OCI-LY3 (cell line): ENCODE measurements at regions not wholly inside any gene's neighbourhood (a gene's known extent, or its start where the extent isn't known, plus 50 kb on each side); places are given as distances from the start of the nearest gene placed in this dataset.
A peak's percentile ranks its signal among the peaks of the same experiment; 100 is the strongest.
"Not testable (repeated sequence)": the region's sequence is repeated elsewhere in the genome, so short reads cannot be mapped to it uniquely, and the experiment has no call there.

Experiments used
- H2AFZ ChIP-seq: fragments of 200-600, 300-600 bp; shearing (Covaris generic); 2 replicates; pipeline ENCODE4 v1.6.0; 2014; ENCODE audit warnings: antibody characterized with exemption, low read depth, low read length
- H3K27ac ChIP-seq: fragments of 200-600, 300-600 bp; sonication (generic); 2 replicates; pipeline ENCODE4 v1.5.1; 2014; ENCODE audit warnings: mild to moderate bottlenecking, low read length, moderate library complexity, mixed read lengths
- H3K27me3 ChIP-seq: fragments of 200-600, 300-600 bp; sonication (generic); 2 replicates; pipeline ENCODE4 v1.6.1; 2014; ENCODE audit warnings: low read depth, low read length, mixed read lengths
- H3K36me3 ChIP-seq: fragments of 200-600, 300-600 bp; sonication (generic); replicated peaks from 2 replicates; pipeline ENCODE3; 2014; ENCODE audit warnings: low read depth, low read length, mixed read lengths
- H3K4me1 ChIP-seq: fragments of 300-600, 200-600 bp; sonication (generic); 2 replicates; pipeline ENCODE4 v1.6.1; 2014; ENCODE audit warnings: low read length, mixed read lengths
- H3K4me2 ChIP-seq: fragments of 200-600, 300-600 bp; sonication (generic); 2 replicates; pipeline ENCODE4 v1.6.1; 2014; ENCODE audit warnings: low read length, mixed read lengths
- H3K4me3 ChIP-seq: fragments of 300-600, 200-600 bp; sonication (generic); 2 replicates; pipeline ENCODE4 v1.5.1; 2014; ENCODE audit warnings: antibody characterized with exemption, mild to moderate bottlenecking, low read length, moderate library complexity
- H3K79me2 ChIP-seq: fragments of 300-600, 200-600 bp; shearing (Covaris generic); 2 replicates; pipeline ENCODE4 v1.6.1; 2014; ENCODE audit warnings: mild to moderate bottlenecking, low read length, mixed read lengths
- H3K9ac ChIP-seq: fragments of 300-600, 200-600 bp; shearing (Covaris generic); 2 replicates; pipeline ENCODE4 v1.6.0; 2014; ENCODE audit warnings: mild to moderate bottlenecking, low read length, moderate library complexity
- H3K9me3 ChIP-seq: fragments of 200-600, 300-600 bp; shearing (Covaris generic); 2 replicates; pipeline ENCODE4 v1.6.1; 2014; ENCODE audit warnings: low read length, mixed read lengths; ENCODE audit not compliant: insufficient read depth
- H4K20me1 ChIP-seq: fragments of 200-600, 300-600 bp; sonication (generic); 2 replicates; pipeline ENCODE4 v1.6.1; 2016; ENCODE audit warnings: low read length, mixed read lengths; ENCODE audit not compliant: insufficient read depth
- EZH2phosphoT487 ChIP-seq: fragments of 200-600 bp; shearing (Covaris generic); IDR thresholded peaks from 2 replicates; pipeline ENCODE4 v1.6.1; 2018; ENCODE audit warnings: antibody characterized with exemption, mixed run types, low read depth
- TF ChIP-seq, protein P1 (sequence below): fragments of 200-600, 300-600 bp; sonication (generic); IDR thresholded peaks from 2 replicates; pipeline ENCODE4 v1.5.1; 2014; ENCODE audit warnings: antibody characterized with exemption, low read length, low read depth

GRCh38 chrX:52265713-52266112, 81.0 kb downstream of the MAGED4 start:
- Histone ChIP-seq H3K4me2 (no peak overlapping the region), H3K79me2 (no peaks in the 10 kb centered on the region), H3K27me3 (no peaks in the 10 kb centered on the region), H3K9me3 (no peaks in the 10 kb centered on the region), H3K9ac (no peak overlapping the region), H3K27ac (no peak overlapping the region), H3K36me3 (no peaks in the 10 kb centered on the region), H4K20me1 (no peaks in the 10 kb centered on the region), H3K4me1 (peaks cover 9% of the 10 kb centered on the region), H3K4me3 (no peak overlapping the region), H2AFZ (no peak overlapping the region)
- no peak for TF ChIP-seq EZH2phosphoT487
- TF ChIP-seq, protein P1, sequence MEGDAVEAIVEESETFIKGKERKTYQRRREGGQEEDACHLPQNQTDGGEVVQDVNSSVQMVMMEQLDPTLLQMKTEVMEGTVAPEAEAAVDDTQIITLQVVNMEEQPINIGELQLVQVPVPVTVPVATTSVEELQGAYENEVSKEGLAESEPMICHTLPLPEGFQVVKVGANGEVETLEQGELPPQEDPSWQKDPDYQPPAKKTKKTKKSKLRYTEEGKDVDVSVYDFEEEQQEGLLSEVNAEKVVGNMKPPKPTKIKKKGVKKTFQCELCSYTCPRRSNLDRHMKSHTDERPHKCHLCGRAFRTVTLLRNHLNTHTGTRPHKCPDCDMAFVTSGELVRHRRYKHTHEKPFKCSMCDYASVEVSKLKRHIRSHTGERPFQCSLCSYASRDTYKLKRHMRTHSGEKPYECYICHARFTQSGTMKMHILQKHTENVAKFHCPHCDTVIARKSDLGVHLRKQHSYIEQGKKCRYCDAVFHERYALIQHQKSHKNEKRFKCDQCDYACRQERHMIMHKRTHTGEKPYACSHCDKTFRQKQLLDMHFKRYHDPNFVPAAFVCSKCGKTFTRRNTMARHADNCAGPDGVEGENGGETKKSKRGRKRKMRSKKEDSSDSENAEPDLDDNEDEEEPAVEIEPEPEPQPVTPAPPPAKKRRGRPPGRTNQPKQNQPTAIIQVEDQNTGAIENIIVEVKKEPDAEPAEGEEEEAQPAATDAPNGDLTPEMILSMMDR = no peak

- not testable (repeated sequence) for H3K4me2 ChIP-seq
These were observed 83.8 kb downstream of the MAGED4 start for GRCh38 chrX:52268502-52268901.

GRCh38 chrX:52270453-52271116, 85.9 kb downstream of the MAGED4 start:
- Histone ChIP-seq H4K20me1 (no peaks in the 10 kb centered on the region), H3K79me2 (no peaks in the 10 kb centered on the region), H3K9me3 (no peaks in the 10 kb centered on the region), H3K36me3 (no peaks in the 10 kb centered on the region), H2AFZ (no peak overlapping the region), H3K4me1 (0 out of 2 replicates have a peak, but pooled peaks cover 3% of the 10 kb centered on the region), H3K4me3 (no peak overlapping the region), H3K27ac (no peak overlapping the region), H3K27me3 (no peaks in the 10 kb centered on the region), H3K9ac (no peak overlapping the region), H3K4me2 (no peak overlapping the region)
- no peak for TF ChIP-seq EZH2phosphoT487
- TF ChIP-seq, protein P1 = no peak

More at GRCh38 chrX:52268502-52268901, 83.8 kb downstream of the MAGED4 start:
- not testable (repeated sequence) for H3K27me3 ChIP-seq, H3K4me1 ChIP-seq, H3K4me3 ChIP-seq, H2AFZ ChIP-seq, H3K9ac ChIP-seq, H3K79me2 ChIP-seq, H3K9me3 ChIP-seq, H3K36me3 ChIP-seq, H3K27ac ChIP-seq, H4K20me1 ChIP-seq

DNA sequence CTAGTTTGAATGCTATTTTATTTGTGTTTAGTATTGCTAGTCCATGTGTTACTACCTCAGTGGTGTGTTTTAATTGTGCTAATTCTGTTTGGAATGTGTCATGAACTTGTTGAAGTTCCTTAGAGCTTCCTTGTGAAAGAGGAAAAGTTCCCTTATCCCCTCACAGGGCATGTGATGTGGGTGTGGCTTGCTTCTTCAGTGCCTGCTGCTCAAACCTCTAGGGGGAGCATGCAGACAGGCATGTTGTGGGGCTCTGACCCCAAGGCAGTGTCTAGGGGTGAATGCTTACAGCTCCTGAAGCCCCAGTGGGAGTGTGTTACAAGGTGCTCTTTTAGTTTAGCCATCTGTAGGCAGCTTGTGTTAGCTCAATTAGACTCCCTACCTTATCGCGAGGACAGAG, 86.5 kb downstream of the MAGED4 start:
- no peaks in the 10 kb centered on the region for H3K9me3 ChIP-seq
- H2AFZ ChIP-seq = no peak overlapping the region
- H3K36me3 ChIP-seq = no peaks in the 10 kb centered on the region

More for the DNA sequence above, 86.5 kb downstream of the MAGED4 start:
- 0 out of 2 replicates have a peak, but pooled peaks cover 3% of the 10 kb centered on the region for H3K4me1 ChIP-seq
- H3K27ac ChIP-seq = no peak overlapping the region
- H3K4me2 ChIP-seq = no peak overlapping the region
- H3K79me2 ChIP-seq = no peaks in the 10 kb centered on the region
- TF ChIP-seq EZH2phosphoT487 = no peak
- TF ChIP-seq, protein P1 = peak; percentile 27
- no peak overlapping the region for H3K4me3 ChIP-seq
- H3K27me3 ChIP-seq = no peaks in the 10 kb centered on the region
- H3K9ac ChIP-seq = no peak overlapping the region
- H4K20me1 ChIP-seq = no peaks in the 10 kb centered on the region
